A549 (cell line): ENCODE measurements at regions not wholly inside any gene's neighbourhood (a gene's known extent, or its start where the extent isn't known, plus 50 kb on each side); places are given as distances from the start of the nearest gene placed in this dataset.

Experiments used
- ATAC-seq, 2 experiments: fragments of 200-7000 bp in 1 of 2; fragments of >200 bp in 1 of 2; cut with Nextera tagmentation in 1 of 2; cut with Tn5 transposase in 1 of 2; 3 replicates each; pipeline versions ENCODE4 v1.8.0 to v1.9.1; 2018 to 2020; ENCODE audit warnings: mild to moderate bottlenecking in 1 of 2, moderate library complexity in 1 of 2
- CTCF ChIA-PET: fragments of 300-600 bp; sonication (Branson Sonifier 250); formaldehyde crosslinking; extraction: SDS; loops from one replicate; lab custom pipeline; 2021; ENCODE audit warnings: antibody characterized with exemption, inconsistent platforms; lab: Yijun Ruan, JAX
- POLR2A ChIA-PET: fragments of 350-600 bp; formaldehyde crosslinking; extraction: SDS; loops from one replicate; lab custom pipeline; 2021; ENCODE audit warnings: antibody characterized with exemption, inconsistent platforms; lab: Yijun Ruan, JAX
- DNase-seq, 2 experiments: peaks; one replicate each; pipeline versions ENCODE4 v3.0.0 to v3.0.0-alpha.2; 2011 to 2016; ENCODE audit warnings: low read depth in 1 of 2, low spot score in 1 of 2
- FAIRE-seq: peaks from 2 replicates; lab custom pipeline; 2011; peaks lifted over from hg19 to GRCh38; lab: Jason Lieb, UNC
- H3K27ac ChIP-seq, 2 experiments: fragments of >200 bp; sonication (Bioruptor Twin); formaldehyde crosslinking; 3 replicates each; pipeline ENCODE4 v1.5.1; 2016 to 2017
- H3K4me1 ChIP-seq: fragments of >200 bp; sonication (Bioruptor Twin); formaldehyde crosslinking; 3 replicates; pipeline ENCODE4 v1.6.1; 2016
- H3K4me2 ChIP-seq: fragments of >200 bp; sonication (Bioruptor Twin); formaldehyde crosslinking; 3 replicates; pipeline ENCODE4 v1.6.1; 2016
- H3K4me3 ChIP-seq: fragments of >200 bp; sonication (Bioruptor Twin); formaldehyde crosslinking; 3 replicates; pipeline ENCODE4 v1.5.1; 2016
- H3K9me3 ChIP-seq: fragments of >200 bp; sonication (Bioruptor Twin); formaldehyde crosslinking; 3 replicates; pipeline ENCODE4 v1.6.1; 2016
- CBX8 ChIP-seq: fragments of 200-600 bp; sonication (generic); IDR thresholded peaks from 2 replicates; pipeline ENCODE4 v1.6.1; 2016
- CHD2 ChIP-seq: fragments of 150-350 bp; IDR thresholded peaks from 2 replicates; pipeline ENCODE4 v1.6.1; 2014; ENCODE audit warnings: low read length; ENCODE audit not compliant: partially characterized antibody
- CHD4 ChIP-seq: fragments of 200-600 bp; sonication (generic); IDR thresholded peaks from 2 replicates; pipeline ENCODE4 v1.6.1; 2016; ENCODE audit warnings: antibody characterized with exemption, mild to moderate bottlenecking, borderline replicate concordance
- EHMT2 ChIP-seq: fragments of 200-600 bp; sonication (generic); IDR thresholded peaks from 2 replicates; pipeline ENCODE4 v1.6.1; 2016; ENCODE audit warnings: antibody characterized with exemption, low read depth, mild to moderate bottlenecking, moderate library complexity
- EP300 ChIP-seq, 2 experiments: fragments of >200 bp; sonication (Bioruptor Twin); formaldehyde crosslinking; IDR thresholded peaks; 2 replicates in 1 of 2; 3 replicates in 1 of 2; pipeline ENCODE4 v1.6.1; 2016 to 2017
- FOSB ChIP-seq: fragments of 250-450 bp; sonication (Bioruptor Pico); IDR thresholded peaks from 2 replicates; pipeline ENCODE4 v1.5.0; 2020; ENCODE audit warnings: mild to moderate bottlenecking, moderate library complexity
- MAZ ChIP-seq: fragments of 150-350 bp; IDR thresholded peaks from 2 replicates; pipeline ENCODE4 v1.6.1; 2014; ENCODE audit warnings: antibody characterized with exemption, low read depth, low read length, borderline replicate concordance
- MYC ChIP-seq: IDR thresholded peaks from 2 replicates; pipeline ENCODE4 v1.6.1; 2012; ENCODE audit warnings: mild to moderate bottlenecking, inconsistent platforms, low read length, improper control_type of control experiment, borderline replicate concordance
- NR3C1 ChIP-seq: fragments of >200 bp; sonication (Bioruptor Twin); formaldehyde crosslinking; IDR thresholded peaks from 3 replicates; pipeline ENCODE4 v1.6.1; 2017
- PHF8 ChIP-seq: fragments of 200-600 bp; sonication (generic); IDR thresholded peaks from 2 replicates; pipeline ENCODE4 v1.6.1; 2016; ENCODE audit warnings: low read depth, mild to moderate bottlenecking, antibody characterized with exemption, moderate library complexity, borderline replicate concordance
- POLR2AphosphoS2 ChIP-seq: conservative IDR thresholded peaks from 2 replicates; pipeline ENCODE4 v1.6.1; 2012; ENCODE audit warnings: low read length, improper control_type of control experiment, inconsistent platforms
- RAD21 ChIP-seq, 2 experiments: fragments of >200 bp in 1 of 2; sonication (Bioruptor Twin) in 1 of 2; formaldehyde crosslinking in 1 of 2; IDR thresholded peaks in 1 of 2; conservative IDR thresholded peaks in 1 of 2; 2 replicates in 1 of 2; 3 replicates in 1 of 2; pipeline ENCODE4 v1.6.1; 2012 to 2018; ENCODE audit warnings: inconsistent platforms in 1 of 2
- RARB ChIP-seq: fragments of 250-450 bp; sonication (Bioruptor Pico); IDR thresholded peaks from 2 replicates; pipeline ENCODE4 v1.8.0; 2021; ENCODE audit warnings: mild to moderate bottlenecking, moderate library complexity
- RNF2 ChIP-seq: fragments of 200-600 bp; sonication (generic); IDR thresholded peaks from 2 replicates; pipeline ENCODE4 v1.6.1; 2016; ENCODE audit warnings: low read depth, mild to moderate bottlenecking, antibody characterized with exemption, moderate library complexity, borderline replicate concordance
- SMC3 ChIP-seq: fragments of >200 bp; sonication (Bioruptor Twin); formaldehyde crosslinking; IDR thresholded peaks from 3 replicates; pipeline ENCODE4 v1.6.1; 2018; ENCODE audit warnings: inconsistent platforms
- ZFP36 ChIP-seq: fragments of 450-650 bp; IDR thresholded peaks from 2 replicates; pipeline ENCODE4 v1.6.1; 2014; ENCODE audit warnings: borderline replicate concordance; ENCODE audit not compliant: partially characterized antibody
- WGBS: methylation state at CpG from one replicate; pipeline ENCODE4 v1.1.6; 2017; ENCODE audit errors: missing lambda C conversion rate; 5-methylcytosine and 5-hydroxymethylcytosine counted together
- TF ChIP-seq, protein P1 (sequence below): fragments of 150-350 bp; IDR thresholded peaks from 2 replicates; pipeline ENCODE4 v1.6.1; 2014; ENCODE audit warnings: low read depth, mild to moderate bottlenecking, low read length
- TF ChIP-seq, protein P2 (sequence below): fragments of 200-600 bp; sonication (generic); IDR thresholded peaks from 2 replicates; pipeline ENCODE4 v1.6.1; 2016; ENCODE audit warnings: antibody characterized with exemption, mild to moderate bottlenecking, moderate library complexity
- TF ChIP-seq, protein P3 (sequence below): fragments of >200 bp; sonication (Bioruptor Twin); formaldehyde crosslinking; IDR thresholded peaks from 3 replicates; pipeline ENCODE4 v1.6.1; 2016
- TF ChIP-seq, protein P4 (sequence below): fragments of 450-650 bp; IDR thresholded peaks from 2 replicates; pipeline ENCODE4 v1.6.1; 2014; ENCODE audit warnings: antibody characterized with exemption
- TF ChIP-seq, protein P5 (sequence below): IDR thresholded peaks from 2 replicates; pipeline ENCODE4 v1.6.1; 2012; ENCODE audit warnings: low read depth, borderline replicate concordance

DNA sequence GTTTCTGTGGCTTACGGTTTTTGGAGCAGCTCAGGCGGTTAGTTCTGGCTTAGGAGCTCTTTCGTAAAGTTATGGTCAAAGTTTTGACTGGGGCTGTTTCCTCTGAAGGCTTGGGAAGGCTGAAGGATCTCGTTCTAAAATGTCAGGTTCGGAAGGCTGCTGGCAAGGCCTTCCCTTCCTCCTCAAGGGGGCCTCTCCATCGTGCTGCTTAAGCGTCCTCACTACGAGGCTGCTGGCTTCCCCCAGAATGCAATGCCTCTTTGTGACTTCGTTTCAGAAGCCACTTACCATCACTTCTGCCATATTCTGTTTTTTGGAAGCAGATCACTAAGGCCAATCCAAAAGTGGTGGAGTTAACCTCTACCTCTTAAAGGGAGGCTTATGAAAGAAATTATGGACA lies 1196.4 kb upstream of the TENM3 start:
- FAIRE-seq (no peak), DNase-seq (peak in 1 of 2 experiments; percentile 1), ATAC-seq (no peak)
- Histone ChIP-seq H3K4me2 (no peak overlapping the region), H3K27ac (no peak overlapping the region), H3K4me1 (no peaks in the 10 kb centered on the region), H3K4me3 (no peak overlapping the region), H3K9me3 (no peaks in the 10 kb centered on the region)
- no peak for TF ChIP-seq POLR2AphosphoS2
- no peak for TF ChIP-seq RAD21 (conservative IDR thresholded peaks at IDR 0.05 in 1 of 2, IDR thresholded peaks at IDR 0.05 in 1 of 2)
- no peak for TF ChIP-seq CHD4
- TF ChIP-seq, protein P1, sequence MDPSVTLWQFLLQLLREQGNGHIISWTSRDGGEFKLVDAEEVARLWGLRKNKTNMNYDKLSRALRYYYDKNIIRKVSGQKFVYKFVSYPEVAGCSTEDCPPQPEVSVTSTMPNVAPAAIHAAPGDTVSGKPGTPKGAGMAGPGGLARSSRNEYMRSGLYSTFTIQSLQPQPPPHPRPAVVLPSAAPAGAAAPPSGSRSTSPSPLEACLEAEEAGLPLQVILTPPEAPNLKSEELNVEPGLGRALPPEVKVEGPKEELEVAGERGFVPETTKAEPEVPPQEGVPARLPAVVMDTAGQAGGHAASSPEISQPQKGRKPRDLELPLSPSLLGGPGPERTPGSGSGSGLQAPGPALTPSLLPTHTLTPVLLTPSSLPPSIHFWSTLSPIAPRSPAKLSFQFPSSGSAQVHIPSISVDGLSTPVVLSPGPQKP = no peak
- TF ChIP-seq ZFP36 = no peak
- TF ChIP-seq, protein P2, sequence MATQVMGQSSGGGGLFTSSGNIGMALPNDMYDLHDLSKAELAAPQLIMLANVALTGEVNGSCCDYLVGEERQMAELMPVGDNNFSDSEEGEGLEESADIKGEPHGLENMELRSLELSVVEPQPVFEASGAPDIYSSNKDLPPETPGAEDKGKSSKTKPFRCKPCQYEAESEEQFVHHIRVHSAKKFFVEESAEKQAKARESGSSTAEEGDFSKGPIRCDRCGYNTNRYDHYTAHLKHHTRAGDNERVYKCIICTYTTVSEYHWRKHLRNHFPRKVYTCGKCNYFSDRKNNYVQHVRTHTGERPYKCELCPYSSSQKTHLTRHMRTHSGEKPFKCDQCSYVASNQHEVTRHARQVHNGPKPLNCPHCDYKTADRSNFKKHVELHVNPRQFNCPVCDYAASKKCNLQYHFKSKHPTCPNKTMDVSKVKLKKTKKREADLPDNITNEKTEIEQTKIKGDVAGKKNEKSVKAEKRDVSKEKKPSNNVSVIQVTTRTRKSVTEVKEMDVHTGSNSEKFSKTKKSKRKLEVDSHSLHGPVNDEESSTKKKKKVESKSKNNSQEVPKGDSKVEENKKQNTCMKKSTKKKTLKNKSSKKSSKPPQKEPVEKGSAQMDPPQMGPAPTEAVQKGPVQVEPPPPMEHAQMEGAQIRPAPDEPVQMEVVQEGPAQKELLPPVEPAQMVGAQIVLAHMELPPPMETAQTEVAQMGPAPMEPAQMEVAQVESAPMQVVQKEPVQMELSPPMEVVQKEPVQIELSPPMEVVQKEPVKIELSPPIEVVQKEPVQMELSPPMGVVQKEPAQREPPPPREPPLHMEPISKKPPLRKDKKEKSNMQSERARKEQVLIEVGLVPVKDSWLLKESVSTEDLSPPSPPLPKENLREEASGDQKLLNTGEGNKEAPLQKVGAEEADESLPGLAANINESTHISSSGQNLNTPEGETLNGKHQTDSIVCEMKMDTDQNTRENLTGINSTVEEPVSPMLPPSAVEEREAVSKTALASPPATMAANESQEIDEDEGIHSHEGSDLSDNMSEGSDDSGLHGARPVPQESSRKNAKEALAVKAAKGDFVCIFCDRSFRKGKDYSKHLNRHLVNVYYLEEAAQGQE = no peak
- no peak for TF ChIP-seq EHMT2
- no peak for TF ChIP-seq RARB
- TF ChIP-seq FOSB (CRISPR knock-in tag) = no peak
- TF ChIP-seq, protein P3, sequence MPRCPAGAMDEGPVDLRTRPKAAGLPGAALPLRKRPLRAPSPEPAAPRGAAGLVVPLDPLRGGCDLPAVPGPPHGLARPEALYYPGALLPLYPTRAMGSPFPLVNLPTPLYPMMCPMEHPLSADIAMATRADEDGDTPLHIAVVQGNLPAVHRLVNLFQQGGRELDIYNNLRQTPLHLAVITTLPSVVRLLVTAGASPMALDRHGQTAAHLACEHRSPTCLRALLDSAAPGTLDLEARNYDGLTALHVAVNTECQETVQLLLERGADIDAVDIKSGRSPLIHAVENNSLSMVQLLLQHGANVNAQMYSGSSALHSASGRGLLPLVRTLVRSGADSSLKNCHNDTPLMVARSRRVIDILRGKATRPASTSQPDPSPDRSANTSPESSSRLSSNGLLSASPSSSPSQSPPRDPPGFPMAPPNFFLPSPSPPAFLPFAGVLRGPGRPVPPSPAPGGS = no peak
- no peak for TF ChIP-seq NR3C1
- no peak for TF ChIP-seq MAZ
- no peak for TF ChIP-seq RNF2
- TF ChIP-seq, protein P4, sequence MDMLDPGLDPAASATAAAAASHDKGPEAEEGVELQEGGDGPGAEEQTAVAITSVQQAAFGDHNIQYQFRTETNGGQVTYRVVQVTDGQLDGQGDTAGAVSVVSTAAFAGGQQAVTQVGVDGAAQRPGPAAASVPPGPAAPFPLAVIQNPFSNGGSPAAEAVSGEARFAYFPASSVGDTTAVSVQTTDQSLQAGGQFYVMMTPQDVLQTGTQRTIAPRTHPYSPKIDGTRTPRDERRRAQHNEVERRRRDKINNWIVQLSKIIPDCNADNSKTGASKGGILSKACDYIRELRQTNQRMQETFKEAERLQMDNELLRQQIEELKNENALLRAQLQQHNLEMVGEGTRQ = no peak
- no peak for TF ChIP-seq MYC
- ChIA-PET POLR2A (no interaction called here), CTCF (no interaction called here)
- 5% methylated on average over 8 of the region's 9 CpGs for WGBS

DNA sequence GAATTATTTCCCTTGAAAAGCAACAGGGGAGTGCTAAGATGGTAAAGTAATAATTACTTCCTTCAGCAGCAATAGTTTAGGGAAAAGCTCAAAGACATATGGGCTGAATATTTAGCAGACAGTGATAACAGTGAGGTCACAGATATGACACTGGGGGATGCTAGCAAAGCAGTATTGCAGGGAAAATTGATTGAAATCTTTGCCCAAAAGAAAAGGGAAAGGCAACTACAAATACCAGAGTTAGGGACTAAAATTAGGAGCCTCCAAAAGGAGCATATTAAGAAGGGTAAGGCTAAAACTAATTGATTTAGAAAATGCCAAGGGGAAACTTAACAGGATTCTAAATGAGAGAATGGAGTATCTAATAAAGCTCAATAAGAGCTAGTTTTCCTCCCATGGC lies 1191.3 kb upstream of the TENM3 start:
- Histone ChIP-seq H3K9me3 (no peaks in the 10 kb centered on the region), H3K4me3 (no peak overlapping the region), H3K4me1 (no peaks in the 10 kb centered on the region), H3K4me2 (no peak overlapping the region), H3K27ac (no peak overlapping the region)
- TF ChIP-seq SMC3 (no peak), RAD21 (conservative IDR thresholded peaks at IDR 0.05 in 1 of 2, IDR thresholded peaks at IDR 0.05 in 1 of 2) (no peak), EP300 (IDR thresholded peaks at IDR 0.05) (no peak), PHF8 (no peak), CBX8 (no peak), CHD2 (no peak), ZFP36 (no peak), MAZ (no peak)
- TF ChIP-seq, protein P4 = no peak
- TF ChIP-seq, protein P5, sequence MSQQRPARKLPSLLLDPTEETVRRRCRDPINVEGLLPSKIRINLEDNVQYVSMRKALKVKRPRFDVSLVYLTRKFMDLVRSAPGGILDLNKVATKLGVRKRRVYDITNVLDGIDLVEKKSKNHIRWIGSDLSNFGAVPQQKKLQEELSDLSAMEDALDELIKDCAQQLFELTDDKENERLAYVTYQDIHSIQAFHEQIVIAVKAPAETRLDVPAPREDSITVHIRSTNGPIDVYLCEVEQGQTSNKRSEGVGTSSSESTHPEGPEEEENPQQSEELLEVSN = no peak
- ATAC-seq = no peak
- no peak for FAIRE-seq
- ChIA-PET CTCF (no interaction called here), POLR2A (no interaction called here)
- no peak for DNase-seq
